Central memory CD8-positive, alpha-beta T cell (primary cell): ENCODE measurements at regions not wholly inside any gene's neighbourhood (a gene's known extent, or its start where the extent isn't known, plus 50 kb on each side); places are given as distances from the start of the nearest gene placed in this dataset.

ENCODE experiments used
- ATAC-seq: fragments of 150-1000 bp; cut with Tn5 transposase; replicated peaks from 2 replicates; pipeline ENCODE4 v1.10.0; 2022; ENCODE audit warnings: mild to moderate bottlenecking, moderate FRiP score, moderate number of reproducible peaks; ENCODE audit not compliant: poor library complexity, severe bottlenecking; ENCODE audit errors: extremely low read depth
- DNase-seq, 2 donors: peaks; one replicate each; pipeline ENCODE4 v3.0.0; 2021; ENCODE audit warnings: low spot score in 2 of 2
- H3K27ac Mint-ChIP-seq: one replicate; pipeline ENCODE4 v1.8.0; 2022; ENCODE audit warnings: low read depth, mild to moderate bottlenecking, moderate library complexity, mixed read lengths
- H3K27me3 Mint-ChIP-seq: one replicate; pipeline ENCODE4 v1.8.0; 2022; ENCODE audit warnings: mixed read lengths
- H3K36me3 Mint-ChIP-seq: one replicate; pipeline ENCODE4 v1.8.0; 2022; ENCODE audit warnings: mild to moderate bottlenecking, moderate library complexity, mixed read lengths; ENCODE audit not compliant: insufficient read depth
- H3K4me1 Mint-ChIP-seq: one replicate; pipeline ENCODE4 v1.8.0; 2022; ENCODE audit warnings: mixed read lengths
- H3K4me3 Mint-ChIP-seq: one replicate; pipeline ENCODE4 v1.8.0; 2022; ENCODE audit warnings: mild to moderate bottlenecking, moderate library complexity, mixed read lengths
- H3K9me3 Mint-ChIP-seq: one replicate; pipeline ENCODE4 v1.8.0; 2022; ENCODE audit warnings: mixed read lengths

DNA sequence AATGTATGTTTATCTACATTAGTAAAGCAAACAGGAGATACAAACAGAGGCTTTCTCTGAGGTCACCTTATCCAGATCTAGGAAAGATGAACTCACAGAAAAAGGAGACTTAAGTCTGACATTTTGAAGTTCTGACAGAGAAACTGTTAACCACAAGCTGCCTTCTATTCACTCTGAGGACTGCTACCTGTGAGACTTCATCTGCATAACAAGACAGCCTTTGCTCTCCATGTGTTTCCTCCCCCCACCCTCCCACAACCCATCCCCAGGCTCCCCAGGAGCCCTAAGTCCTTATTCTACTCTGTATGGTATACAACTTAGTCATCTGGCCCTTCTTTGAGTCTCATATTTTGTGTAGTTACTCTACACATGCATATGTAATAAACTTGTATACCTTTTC, 699.0 kb downstream of the FGF9 start:
- Mint-ChIP-seq H3K9me3 (peaks cover 6% of the 10 kb centered on the region), H3K36me3 (no peaks in the 10 kb centered on the region), H3K27me3 (no peaks in the 10 kb centered on the region), H3K4me1 (no peaks in the 10 kb centered on the region), H3K4me3 (no peak overlapping the region), H3K27ac (no peak overlapping the region)
- DNase-seq: no peak
- no peak for ATAC-seq

DNA sequence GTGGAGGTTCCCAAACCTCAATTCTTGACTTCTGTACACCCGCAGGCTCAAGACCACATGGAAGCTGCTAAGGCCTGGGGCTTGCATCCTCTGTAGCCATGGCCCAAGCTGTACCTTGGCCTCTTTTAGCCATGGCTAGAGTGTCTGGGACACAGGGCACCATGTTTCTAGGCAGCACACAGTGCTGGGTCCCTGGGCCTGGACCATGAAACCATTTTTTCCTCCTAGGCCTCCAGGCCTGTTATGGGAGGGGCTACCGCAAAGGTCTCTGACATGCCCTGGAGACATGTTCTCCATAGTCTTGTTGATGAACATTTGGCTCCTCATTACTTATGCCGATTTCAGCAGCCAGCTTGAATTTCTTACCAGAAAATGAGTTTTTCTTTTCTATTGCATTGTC, 701.4 kb downstream of the FGF9 start:
- H3K4me1 Mint-ChIP-seq: no peaks in the 10 kb centered on the region
- no peak overlapping the region for H3K27ac Mint-ChIP-seq

GRCh38 chr13:22375151-22375550, 704.3 kb downstream of the FGF9 start:
- peaks cover 2% of the 10 kb centered on the region for H3K36me3 Mint-ChIP-seq

More for the DNA sequence above, 701.4 kb downstream of the FGF9 start:
- Mint-ChIP-seq H3K4me3 (no peak overlapping the region), H3K9me3 (peaks cover 12% of the 10 kb centered on the region), H3K27me3 (no peaks in the 10 kb centered on the region), H3K36me3 (peaks cover 1% of the 10 kb centered on the region)
- ATAC-seq (no peak), DNase-seq (no peak)

DNA sequence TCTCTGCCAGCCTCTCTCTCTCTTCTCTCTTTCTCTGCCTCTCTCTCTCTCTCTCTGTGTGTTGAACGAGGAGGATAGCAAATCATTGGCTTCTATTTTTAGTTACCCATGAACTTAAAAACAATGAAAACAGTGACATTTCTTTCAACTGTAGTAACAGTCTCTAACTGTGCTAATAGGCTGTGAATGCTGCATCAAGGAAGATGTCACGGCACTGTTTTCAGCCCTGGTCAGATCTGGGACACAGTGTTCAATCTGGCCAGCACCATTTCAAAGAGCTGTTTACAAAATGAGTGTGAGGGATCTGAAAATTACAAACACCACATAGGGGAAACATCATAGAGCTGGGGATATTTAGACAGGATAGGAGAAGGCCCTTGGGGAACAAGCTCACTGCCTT, 717.0 kb downstream of the FGF9 start:
- H3K27me3 Mint-ChIP-seq: no peaks in the 10 kb centered on the region
- H3K4me3 Mint-ChIP-seq: no peak overlapping the region
- no peaks in the 10 kb centered on the region for H3K9me3 Mint-ChIP-seq
- no peaks in the 10 kb centered on the region for H3K36me3 Mint-ChIP-seq
- ATAC-seq: no peak
- DNase-seq: no peak
- H3K4me1 Mint-ChIP-seq: no peaks in the 10 kb centered on the region
- H3K27ac Mint-ChIP-seq: no peak overlapping the region

More at GRCh38 chr13:22375151-22375550, 704.3 kb downstream of the FGF9 start:
- no peaks in the 10 kb centered on the region for H3K27me3 Mint-ChIP-seq
- peaks cover 23% of the 10 kb centered on the region for H3K9me3 Mint-ChIP-seq
- no peak overlapping the region for H3K4me3 Mint-ChIP-seq
- ATAC-seq: no peak
- H3K4me1 Mint-ChIP-seq: no peaks in the 10 kb centered on the region
- DNase-seq: no peak
- no peak overlapping the region for H3K27ac Mint-ChIP-seq

DNA sequence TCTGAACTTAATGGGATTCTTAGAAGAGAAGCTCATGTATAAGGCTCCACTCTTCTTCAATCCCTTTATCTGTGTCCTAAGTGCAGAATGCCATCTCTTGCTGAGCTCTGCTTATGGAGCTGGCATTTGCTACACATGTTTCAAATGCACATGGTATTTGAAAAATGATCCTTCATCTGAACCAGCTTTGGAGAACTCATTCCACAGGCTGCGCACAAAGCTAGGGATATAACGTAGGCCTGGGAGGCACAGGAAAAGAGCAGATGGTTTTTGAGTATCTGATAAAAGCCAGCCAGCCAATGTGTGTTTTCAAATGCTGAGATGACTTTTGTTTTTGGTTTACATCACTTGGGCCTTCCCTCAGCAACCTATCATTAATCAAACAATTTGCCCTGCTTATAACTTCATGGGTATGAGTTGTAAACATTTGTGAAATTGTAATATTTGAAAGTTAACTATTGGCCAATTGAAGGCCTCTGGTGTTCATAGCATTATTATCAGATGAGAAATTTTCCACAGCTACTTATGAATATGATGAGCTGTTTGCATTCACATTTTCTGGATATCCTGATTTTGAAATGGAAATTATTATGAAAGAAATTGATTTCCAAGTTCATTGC, 729.0 kb downstream of the FGF9 start:
- H3K9me3 Mint-ChIP-seq: no peaks in the 10 kb centered on the region
- DNase-seq (no peak), ATAC-seq (no peak)
- no peaks in the 10 kb centered on the region for H3K4me1 Mint-ChIP-seq
- H3K27me3 Mint-ChIP-seq: no peaks in the 10 kb centered on the region
- no peaks in the 10 kb centered on the region for H3K36me3 Mint-ChIP-seq
- no peak overlapping the region for H3K4me3 Mint-ChIP-seq
- H3K27ac Mint-ChIP-seq: no peak overlapping the region

GRCh38 chr13:22402682-22403081, 731.8 kb downstream of the FGF9 start:
- Mint-ChIP-seq H3K9me3 (no peaks in the 10 kb centered on the region), H3K27ac (no peak overlapping the region), H3K36me3 (no peaks in the 10 kb centered on the region), H3K4me1 (no peaks in the 10 kb centered on the region), H3K27me3 (no peaks in the 10 kb centered on the region), H3K4me3 (no peak overlapping the region)
- DNase-seq: no peak
- no peak for ATAC-seq

DNA sequence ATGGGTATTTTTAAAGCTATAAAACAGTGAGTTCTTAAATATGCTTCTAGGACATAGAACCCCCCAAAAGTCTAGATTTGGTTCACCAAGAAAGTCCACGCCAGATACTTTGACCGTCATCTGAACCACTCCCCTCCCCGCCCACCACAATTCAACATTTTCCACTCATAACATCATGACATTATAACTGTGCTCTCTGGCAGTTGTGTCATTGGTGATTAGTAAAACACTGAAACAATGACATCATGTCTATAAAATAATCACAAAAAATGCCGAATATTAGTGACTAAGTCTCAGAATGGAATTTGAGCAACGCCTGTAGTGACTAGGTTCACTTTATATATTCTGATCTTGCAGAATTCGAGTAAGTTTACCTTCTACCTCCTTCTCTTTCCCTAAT, 732.3 kb downstream of the FGF9 start:
- no peak for ATAC-seq
- Mint-ChIP-seq H3K4me3 (no peak overlapping the region), H3K36me3 (no peaks in the 10 kb centered on the region)

GRCh38 chr13:22405891-22406290, 735.0 kb downstream of the FGF9 start:
- H3K27me3 Mint-ChIP-seq: no peaks in the 10 kb centered on the region
- DNase-seq (no peak), ATAC-seq (no peak)
- H3K4me3 Mint-ChIP-seq: no peak overlapping the region
- peaks cover 5% of the 10 kb centered on the region for H3K9me3 Mint-ChIP-seq
- H3K27ac Mint-ChIP-seq: no peak overlapping the region
- no peaks in the 10 kb centered on the region for H3K36me3 Mint-ChIP-seq
- no peaks in the 10 kb centered on the region for H3K4me1 Mint-ChIP-seq

More for the DNA sequence above, 732.3 kb downstream of the FGF9 start:
- DNase-seq: no peak
- H3K9me3 Mint-ChIP-seq: no peaks in the 10 kb centered on the region
- H3K4me1 Mint-ChIP-seq: no peaks in the 10 kb centered on the region
- no peak overlapping the region for H3K27ac Mint-ChIP-seq
- no peaks in the 10 kb centered on the region for H3K27me3 Mint-ChIP-seq

GRCh38 chr13:22412452-22412851, 741.6 kb downstream of the FGF9 start:
- no peaks in the 10 kb centered on the region for H3K27me3 Mint-ChIP-seq
- ATAC-seq: no peak
- H3K4me1 Mint-ChIP-seq: no peaks in the 10 kb centered on the region
- H3K4me3 Mint-ChIP-seq: no peak overlapping the region
- no peak for DNase-seq
- H3K27ac Mint-ChIP-seq: no peak overlapping the region
- peaks cover 25% of the 10 kb centered on the region for H3K9me3 Mint-ChIP-seq
- no peaks in the 10 kb centered on the region for H3K36me3 Mint-ChIP-seq

- H3K27ac Mint-ChIP-seq: no peak overlapping the region
- H3K27me3 Mint-ChIP-seq: no peaks in the 10 kb centered on the region
- DNase-seq (no peak), ATAC-seq (no peak)
- no peaks in the 10 kb centered on the region for H3K36me3 Mint-ChIP-seq
- no peak overlapping the region for H3K4me3 Mint-ChIP-seq
- peaks cover 12% of the 10 kb centered on the region for H3K9me3 Mint-ChIP-seq
- no peaks in the 10 kb centered on the region for H3K4me1 Mint-ChIP-seq
Measured at GRCh38 chr13:22422023-22422422, 751.1 kb downstream of the FGF9 start.

DNA sequence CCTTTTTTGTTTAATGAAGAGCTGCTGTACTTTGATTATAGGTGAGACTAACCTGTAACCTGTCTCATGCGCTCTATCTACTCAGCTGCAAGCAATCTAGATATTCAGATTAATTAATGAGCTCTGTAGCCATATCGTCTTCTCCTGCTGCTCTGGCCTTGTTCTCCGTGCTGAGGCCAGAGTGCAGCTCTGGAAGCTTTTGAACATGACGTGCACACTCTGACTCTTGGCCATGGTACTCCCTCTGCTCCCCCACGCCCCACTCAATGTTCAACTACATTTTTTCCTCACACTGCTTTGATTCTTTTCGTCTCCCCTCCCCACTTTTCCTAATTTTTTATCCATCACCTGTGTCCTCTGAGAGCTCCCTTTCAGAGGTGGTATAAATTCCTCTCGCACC, 751.8 kb downstream of the FGF9 start:
- DNase-seq: no peak
- H3K4me3 Mint-ChIP-seq: no peak overlapping the region
- H3K36me3 Mint-ChIP-seq: no peaks in the 10 kb centered on the region
- H3K4me1 Mint-ChIP-seq: no peaks in the 10 kb centered on the region
- ATAC-seq: no peak
- peaks cover 12% of the 10 kb centered on the region for H3K9me3 Mint-ChIP-seq
- no peak overlapping the region for H3K27ac Mint-ChIP-seq
- H3K27me3 Mint-ChIP-seq: no peaks in the 10 kb centered on the region

DNA sequence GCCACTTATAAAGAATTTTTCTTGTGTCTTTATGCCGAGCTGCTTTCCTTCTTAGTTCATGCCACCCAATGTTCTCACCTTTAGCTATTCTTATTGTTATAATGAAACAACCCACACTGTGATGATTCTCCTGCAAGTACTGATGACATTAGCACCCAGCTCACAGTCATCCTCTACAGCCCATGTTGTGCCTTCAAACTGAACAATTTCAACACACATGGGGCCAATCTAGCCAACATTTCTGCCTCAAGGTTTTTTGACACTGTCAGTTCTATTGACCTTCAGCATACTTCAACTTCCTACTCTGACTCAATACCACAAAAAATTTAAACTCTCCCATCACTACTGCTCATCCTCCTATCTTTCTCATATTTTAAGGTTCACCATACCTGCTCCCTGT, 752.4 kb downstream of the FGF9 start:
- no peaks in the 10 kb centered on the region for H3K4me1 Mint-ChIP-seq
- no peak for ATAC-seq
- no peaks in the 10 kb centered on the region for H3K27me3 Mint-ChIP-seq
- no peak overlapping the region for H3K27ac Mint-ChIP-seq
- no peak for DNase-seq
- H3K4me3 Mint-ChIP-seq: no peak overlapping the region
- peaks cover 12% of the 10 kb centered on the region for H3K9me3 Mint-ChIP-seq
- no peaks in the 10 kb centered on the region for H3K36me3 Mint-ChIP-seq

DNA sequence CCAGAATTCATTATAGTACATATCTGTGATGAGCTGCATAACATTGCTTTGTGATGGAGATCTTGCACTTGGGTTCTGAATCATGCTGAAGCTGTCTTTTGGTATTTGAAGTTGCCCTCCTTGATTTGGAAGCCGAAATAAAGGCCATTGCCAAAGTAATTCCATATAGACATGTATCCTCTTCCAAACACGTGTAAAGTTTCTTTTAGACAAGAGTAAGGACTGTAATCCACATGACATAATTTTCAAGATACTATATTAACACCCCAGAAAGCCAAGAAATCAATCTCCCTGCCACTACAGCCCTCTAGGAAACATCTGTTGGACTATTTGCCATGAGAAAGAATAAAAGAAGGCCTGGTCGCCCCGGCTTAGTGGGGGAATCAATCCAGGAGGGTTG, 754.2 kb downstream of the FGF9 start:
- Mint-ChIP-seq H3K27me3 (no peaks in the 10 kb centered on the region), H3K4me1 (no peaks in the 10 kb centered on the region), H3K27ac (no peak overlapping the region), H3K9me3 (peaks cover 6% of the 10 kb centered on the region), H3K4me3 (no peak overlapping the region), H3K36me3 (no peaks in the 10 kb centered on the region)
- DNase-seq (no peak), ATAC-seq (no peak)

- Mint-ChIP-seq H3K27ac (no peak overlapping the region), H3K4me3 (no peak overlapping the region), H3K9me3 (peaks cover 6% of the 10 kb centered on the region), H3K27me3 (no peaks in the 10 kb centered on the region), H3K36me3 (no peaks in the 10 kb centered on the region), H3K4me1 (no peaks in the 10 kb centered on the region)
- ATAC-seq (no peak), DNase-seq (no peak)
Measured at GRCh38 chr13:22427066-22427465, 753.7 kb upstream of the SGCG start.
